ENCODE measurements at regions not wholly inside any gene's neighbourhood (a gene's known extent, or its start where the extent isn't known, plus 50 kb on each side); places are given as distances from the start of the nearest gene placed in this dataset.

DNA sequence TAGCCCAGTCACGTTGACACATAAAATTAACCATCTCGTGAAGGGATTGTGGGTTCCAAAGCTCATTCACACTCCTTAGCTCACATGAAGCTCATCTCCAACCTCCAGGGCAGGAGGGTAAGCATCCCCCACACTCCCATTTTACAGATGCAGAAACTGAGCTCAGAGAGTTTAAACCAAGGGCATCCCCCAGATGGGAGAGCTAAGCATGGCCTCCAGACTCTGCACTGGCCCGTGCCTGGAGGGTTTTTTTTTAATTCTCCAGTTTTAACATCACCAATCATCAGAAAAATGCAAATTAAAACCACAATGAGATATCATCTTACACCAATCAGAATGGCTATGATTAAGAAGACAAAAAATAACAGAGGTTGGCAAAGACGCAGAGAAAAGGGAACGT lies 53.3 kb upstream of the TCF7L2 start:
- TF ChIP-seq, protein P1, sequence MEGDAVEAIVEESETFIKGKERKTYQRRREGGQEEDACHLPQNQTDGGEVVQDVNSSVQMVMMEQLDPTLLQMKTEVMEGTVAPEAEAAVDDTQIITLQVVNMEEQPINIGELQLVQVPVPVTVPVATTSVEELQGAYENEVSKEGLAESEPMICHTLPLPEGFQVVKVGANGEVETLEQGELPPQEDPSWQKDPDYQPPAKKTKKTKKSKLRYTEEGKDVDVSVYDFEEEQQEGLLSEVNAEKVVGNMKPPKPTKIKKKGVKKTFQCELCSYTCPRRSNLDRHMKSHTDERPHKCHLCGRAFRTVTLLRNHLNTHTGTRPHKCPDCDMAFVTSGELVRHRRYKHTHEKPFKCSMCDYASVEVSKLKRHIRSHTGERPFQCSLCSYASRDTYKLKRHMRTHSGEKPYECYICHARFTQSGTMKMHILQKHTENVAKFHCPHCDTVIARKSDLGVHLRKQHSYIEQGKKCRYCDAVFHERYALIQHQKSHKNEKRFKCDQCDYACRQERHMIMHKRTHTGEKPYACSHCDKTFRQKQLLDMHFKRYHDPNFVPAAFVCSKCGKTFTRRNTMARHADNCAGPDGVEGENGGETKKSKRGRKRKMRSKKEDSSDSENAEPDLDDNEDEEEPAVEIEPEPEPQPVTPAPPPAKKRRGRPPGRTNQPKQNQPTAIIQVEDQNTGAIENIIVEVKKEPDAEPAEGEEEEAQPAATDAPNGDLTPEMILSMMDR (IDR thresholded peaks at IDR 0.05; ENCODE audit: extremely low read depth, insufficient read depth, missing control alignments) = no peak
- in situ Hi-C loops (cut with MboI; ENCODE audit: low pct_unique_long_range_greater_than_20kb, low sequenced_read_pairs, unreplicated experiment) = no loop called here

DNA sequence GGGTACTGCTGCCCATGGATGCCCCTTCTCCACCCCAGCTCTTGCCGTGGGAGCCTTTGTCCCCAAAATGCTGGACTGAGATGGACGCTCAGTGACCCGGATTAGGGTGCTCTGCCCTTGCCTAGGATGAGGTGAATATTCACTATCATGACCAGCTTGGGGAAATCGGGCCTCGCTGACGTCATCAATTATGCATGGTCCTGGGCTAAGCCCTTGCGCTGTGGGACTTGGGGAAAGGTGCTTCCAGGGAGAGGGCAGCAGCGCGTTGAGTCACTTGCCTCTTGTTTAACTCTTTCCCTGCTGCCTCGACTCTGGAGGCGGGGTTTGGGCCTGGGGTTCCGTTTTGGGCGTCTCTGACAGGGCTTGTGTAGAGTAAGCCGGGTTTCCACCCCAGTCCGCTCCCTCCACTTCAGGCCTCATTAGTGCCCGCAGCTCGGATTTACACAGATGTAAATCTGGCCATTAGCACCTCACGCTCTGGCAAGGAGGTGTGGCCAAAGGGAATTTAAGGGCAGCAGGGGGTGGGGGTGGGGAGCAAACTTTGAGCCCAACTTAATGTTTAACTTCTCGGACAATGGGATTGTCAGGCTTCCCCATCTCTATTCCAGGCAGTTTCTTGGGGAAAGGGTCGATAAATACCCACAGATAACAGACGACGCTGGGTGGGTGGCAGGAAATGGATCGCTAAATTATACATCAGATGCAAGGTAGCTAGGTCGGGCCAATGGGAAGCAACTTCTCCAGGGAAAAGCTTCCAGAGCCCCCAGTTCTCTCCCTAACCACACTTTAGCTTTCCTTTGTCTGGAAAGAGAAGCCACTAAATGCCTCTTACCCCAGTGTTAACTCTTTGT lies 51.3 kb upstream of the TCF7L2 start:
- no peak for DNase-seq (ENCODE audit: low spot score)
- in situ Hi-C loops (cut with MboI; ENCODE audit: low pct_unique_long_range_greater_than_20kb, low sequenced_read_pairs, unreplicated experiment) = no loop called here
- TF ChIP-seq, protein P1 (IDR thresholded peaks at IDR 0.05; ENCODE audit: extremely low read depth, insufficient read depth, missing control alignments) = no peak

More for the DNA sequence above, 53.3 kb upstream of the TCF7L2 start:
- DNase-seq (ENCODE audit: low spot score) = no peak

DNA sequence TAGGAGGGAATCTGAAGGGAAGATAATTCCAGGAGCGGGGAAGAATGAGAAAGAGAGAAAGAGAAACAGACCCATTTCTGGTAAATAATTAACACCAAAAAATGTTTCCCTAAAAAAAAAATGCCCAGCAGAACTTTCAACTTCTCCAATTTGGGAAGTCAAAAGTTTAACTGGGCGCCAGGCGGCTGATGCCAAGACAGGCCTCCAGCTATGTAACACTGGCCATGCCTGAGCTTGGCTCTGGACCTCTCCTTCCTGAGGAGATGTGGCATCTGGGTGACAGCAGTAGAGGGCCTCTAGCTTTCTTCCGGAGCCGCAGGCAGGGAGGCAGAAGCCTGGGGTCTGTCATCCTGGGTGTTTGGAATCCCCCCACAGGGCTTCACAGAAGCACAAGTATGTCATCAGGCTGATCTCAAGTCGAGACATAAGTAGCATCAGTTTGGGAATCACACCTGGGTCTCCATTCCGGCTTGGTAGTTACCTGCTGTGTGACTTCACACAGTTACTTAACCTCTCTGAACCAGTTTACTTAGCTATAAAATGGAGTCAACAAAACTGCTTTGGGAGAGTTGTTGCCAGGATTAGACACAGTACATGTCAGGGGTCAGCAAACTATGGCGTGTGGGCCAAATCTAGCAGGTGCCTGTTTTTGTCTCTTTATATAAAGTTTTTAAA lies 50.5 kb upstream of the TCF7L2 start:
- in situ Hi-C loops (cut with MboI; ENCODE audit: low pct_unique_long_range_greater_than_20kb, low sequenced_read_pairs, unreplicated experiment) = no loop called here
- DNase-seq (ENCODE audit: low spot score) = no peak

More for the DNA sequence above, 50.5 kb upstream of the TCF7L2 start:
- TF ChIP-seq, protein P1 (IDR thresholded peaks at IDR 0.05; ENCODE audit: extremely low read depth, insufficient read depth, missing control alignments) = no peak
